WI38 (cell line): ENCODE measurements at regions not wholly inside any gene's neighbourhood (a gene's known extent, or its start where the extent isn't known, plus 50 kb on each side); places are given as distances from the start of the nearest gene placed in this dataset.

Source experiments
- H3K4me3 ChIP-seq: 2 replicates; pipeline ENCODE4 v1.5.1; 2011; ENCODE audit warnings: low read depth, mild to moderate bottlenecking, control low read depth, low read length
- CTCF ChIP-seq: IDR thresholded peaks from 2 replicates; pipeline ENCODE4 v1.5.1; 2012; ENCODE audit warnings: low read depth, mild to moderate bottlenecking, control low read depth, low read length

- no peak overlapping the region for H3K4me3 ChIP-seq
- no peak for TF ChIP-seq CTCF
Observed at GRCh38 chr9:109975574-109976295, 195.7 kb downstream of the PALM2AKAP2 start.

- no peak for TF ChIP-seq CTCF
- H3K4me3 ChIP-seq, result no peak overlapping the region
Observed at GRCh38 chr9:109976303-109976702, 196.3 kb downstream of the PALM2AKAP2 start.

GRCh38 chr9:109977521-109977920 is 197.5 kb downstream of the PALM2AKAP2 start:
- no peak overlapping the region for H3K4me3 ChIP-seq
- no peak for TF ChIP-seq CTCF

GRCh38 chr9:109981091-109981490 is 201.1 kb downstream of the PALM2AKAP2 start:
- no peak overlapping the region for H3K4me3 ChIP-seq
- no peak for TF ChIP-seq CTCF

- no peak for TF ChIP-seq CTCF
- H3K4me3 ChIP-seq, result no peak overlapping the region
Observed at GRCh38 chr9:109986521-109986991, 206.6 kb downstream of the PALM2AKAP2 start.

- H3K4me3 ChIP-seq, result no peak overlapping the region
- TF ChIP-seq CTCF, result no peak
Observed at GRCh38 chr9:109989296-109989695, 209.3 kb downstream of the PALM2AKAP2 start.

- H3K4me3 ChIP-seq, result no peak overlapping the region
- no peak for TF ChIP-seq CTCF
Observed at GRCh38 chr9:109990541-109990940, 210.5 kb downstream of the PALM2AKAP2 start.
